NCI-H510A treated with DMSO at 0.1 percent for 48 hours (cell line): ENCODE measurements at regions not wholly inside any gene's neighbourhood (a gene's known extent, or its start where the extent isn't known, plus 50 kb on each side); places are given as distances from the start of the nearest gene placed in this dataset.
A peak's percentile ranks its signal among the peaks of the same experiment; 100 is the strongest.
"Not testable (repeated sequence)": the region's sequence is repeated elsewhere in the genome, so short reads cannot be mapped to it uniquely, and the experiment has no call there.

Source experiments
- DNase-seq: peaks from one replicate; lab custom pipeline; 2025; lab: John Stamatoyannopoulos, UW

DNA sequence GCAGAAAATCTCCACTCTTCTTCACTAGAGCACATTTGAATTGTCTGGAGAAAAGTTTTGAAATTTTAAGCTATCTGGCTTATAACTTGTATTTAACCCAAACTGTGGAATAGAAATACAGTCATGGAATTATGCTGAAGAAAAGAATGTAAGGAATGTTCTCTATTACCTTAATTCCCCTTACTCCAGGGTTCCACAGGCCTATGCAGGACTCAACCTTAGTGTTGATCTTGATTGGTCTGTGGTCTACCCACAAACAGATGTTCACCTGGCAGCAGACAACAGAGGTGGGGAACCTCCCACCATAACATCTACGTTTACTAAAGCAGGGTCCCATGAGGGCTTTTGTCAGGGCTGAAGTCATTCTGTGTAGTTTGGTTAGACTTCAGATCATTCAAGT lies 189.3 kb upstream of the GPRIN3 start:
- DNase-seq: no peak

DNA sequence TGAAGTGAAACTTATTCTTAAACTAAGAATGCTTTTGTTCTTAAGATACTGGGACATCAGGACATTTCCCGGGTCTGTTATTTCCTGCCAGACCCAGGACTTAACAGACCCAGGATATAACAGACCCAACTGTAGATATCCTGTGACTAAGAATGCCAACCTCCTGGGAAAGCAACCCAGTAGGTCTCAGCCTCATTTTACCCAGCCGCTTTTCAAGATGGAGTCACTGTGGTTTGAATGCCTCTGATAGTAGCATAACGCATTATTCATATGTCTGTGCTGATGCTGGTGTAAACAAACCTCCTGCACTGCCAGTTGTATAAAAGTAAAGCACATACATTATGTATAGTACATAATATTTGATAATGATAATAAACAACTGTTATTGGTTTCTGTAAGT lies 185.8 kb upstream of the GPRIN3 start:
- DNase-seq: no peak

DNA sequence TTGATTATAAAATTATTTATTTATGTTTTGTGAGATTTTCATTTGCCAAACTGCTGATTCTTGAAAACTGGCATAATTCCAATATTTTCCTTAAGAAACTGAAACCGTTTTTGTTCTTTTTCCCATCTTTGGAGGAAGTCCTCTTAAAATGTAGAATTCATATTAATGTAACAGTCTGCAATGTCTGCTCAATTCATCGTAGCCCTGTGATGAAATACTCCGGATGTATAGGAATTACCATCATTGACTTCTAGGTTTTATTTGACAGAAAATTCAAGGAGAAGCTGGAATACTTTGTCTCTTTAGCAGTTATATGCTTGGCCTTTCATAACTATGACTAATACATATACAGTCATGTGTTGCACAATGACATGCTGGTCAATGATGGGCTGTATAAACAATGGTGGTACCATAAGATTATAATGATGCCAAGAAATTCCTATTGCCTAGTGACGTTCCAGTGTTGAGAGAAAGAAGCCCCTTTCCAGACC lies 185.0 kb upstream of the GPRIN3 start:
- DNase-seq: no peak

DNA sequence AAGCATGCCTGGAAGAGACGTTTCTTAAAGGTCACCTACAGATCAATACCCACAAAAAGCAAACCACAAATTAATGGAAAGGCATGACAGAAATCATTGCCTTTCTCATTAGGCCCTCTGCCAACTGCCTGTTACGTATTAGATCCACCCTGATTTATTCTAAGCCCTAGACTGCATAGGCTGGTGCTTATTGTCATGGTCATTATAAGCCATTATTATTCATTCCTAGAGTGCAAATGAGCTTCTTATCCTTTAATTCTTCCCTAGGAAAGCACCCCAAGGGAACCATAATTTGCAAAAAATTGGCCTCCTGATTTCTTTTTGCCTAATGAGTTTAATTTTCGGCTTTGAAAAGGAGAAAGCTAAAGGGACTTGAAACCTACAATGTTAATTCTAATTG lies 184.2 kb upstream of the GPRIN3 start:
- no peak for DNase-seq

DNA sequence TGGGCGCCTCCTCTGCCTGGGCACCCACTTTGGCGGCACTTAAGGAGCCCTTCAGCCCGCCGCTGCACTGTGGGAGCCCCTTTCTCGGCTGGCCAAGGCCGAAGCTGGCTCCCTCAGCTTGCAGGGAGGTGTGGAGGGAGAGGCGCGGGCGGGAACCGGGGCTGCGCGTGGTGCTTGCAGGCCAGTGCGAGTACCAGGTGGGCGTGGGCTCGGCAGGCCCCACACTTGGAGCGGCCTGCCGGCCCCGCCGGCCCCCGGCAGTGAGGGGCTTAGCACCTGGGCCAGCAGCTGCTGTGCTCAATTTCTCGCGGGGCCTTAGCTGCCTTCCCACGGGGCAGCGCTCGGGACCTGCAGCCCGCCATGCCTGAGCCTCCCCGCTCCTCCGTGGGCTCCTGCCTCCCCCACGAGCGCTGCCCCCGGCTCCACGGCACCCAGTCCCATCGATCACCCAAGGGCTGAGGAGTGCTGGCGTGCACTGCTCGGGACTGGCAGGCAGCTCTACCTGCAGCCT lies 182.4 kb upstream of the GPRIN3 start:
- DNase-seq: not testable (repeated sequence)

DNA sequence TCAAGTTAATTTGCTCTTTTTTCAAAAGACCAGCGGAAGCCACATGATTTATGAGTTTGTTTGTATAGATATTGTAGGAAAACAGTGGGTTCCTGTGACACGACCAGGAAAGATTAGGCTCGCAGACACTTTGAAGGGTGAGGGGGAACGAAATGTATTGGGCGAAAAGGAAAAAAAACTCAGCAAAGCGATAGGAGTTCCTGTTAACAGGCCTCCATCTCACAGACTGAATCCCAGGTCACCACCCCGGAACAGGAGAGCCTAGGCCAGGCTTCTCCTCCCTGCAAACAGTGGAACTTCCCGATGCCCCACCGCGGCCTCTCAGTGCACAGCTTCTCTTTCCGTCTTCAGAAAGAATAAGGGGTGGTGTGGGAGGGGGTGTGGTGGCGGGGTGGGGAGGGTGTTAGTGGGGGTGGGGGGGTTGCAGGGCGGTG lies 181.8 kb upstream of the GPRIN3 start:
- no peak for DNase-seq

DNA sequence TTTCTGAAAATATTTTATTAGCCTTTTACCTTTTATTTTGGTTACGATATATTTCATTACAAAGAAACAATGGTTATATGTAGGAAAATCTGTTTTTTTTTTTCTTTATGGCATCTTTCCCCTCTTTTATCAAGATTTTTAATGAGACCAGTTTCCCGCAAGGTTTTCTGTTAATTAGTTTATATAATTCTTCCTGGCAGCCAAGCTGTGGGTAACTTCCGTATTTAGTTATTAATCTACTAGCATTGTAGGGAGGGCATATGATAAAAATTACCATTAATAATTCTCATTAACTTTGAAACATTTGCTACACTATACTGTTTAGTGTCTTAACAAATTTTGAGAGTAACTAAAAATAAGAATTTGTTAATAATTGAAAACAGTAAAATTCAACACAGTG lies 181.1 kb upstream of the GPRIN3 start:
- no peak for DNase-seq

DNA sequence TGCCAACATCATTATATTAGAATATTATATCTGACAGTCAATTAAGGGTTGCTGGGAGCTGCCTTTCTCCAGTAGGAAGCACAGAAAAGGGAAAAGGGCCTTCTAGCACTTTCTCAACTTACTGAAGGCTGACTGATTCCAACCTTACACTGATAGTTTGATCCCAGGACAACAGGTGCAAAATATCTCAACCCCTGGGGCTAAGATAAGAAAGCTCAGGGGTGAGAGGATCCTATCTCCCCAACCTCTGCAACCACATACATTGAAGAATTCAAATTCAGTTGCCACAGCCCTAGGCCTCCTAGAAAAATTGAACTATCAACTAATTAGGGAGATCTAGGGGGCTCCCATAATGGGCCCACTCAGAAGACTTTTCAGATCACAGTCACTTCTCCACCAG lies 179.1 kb upstream of the GPRIN3 start:
- DNase-seq: no peak

DNA sequence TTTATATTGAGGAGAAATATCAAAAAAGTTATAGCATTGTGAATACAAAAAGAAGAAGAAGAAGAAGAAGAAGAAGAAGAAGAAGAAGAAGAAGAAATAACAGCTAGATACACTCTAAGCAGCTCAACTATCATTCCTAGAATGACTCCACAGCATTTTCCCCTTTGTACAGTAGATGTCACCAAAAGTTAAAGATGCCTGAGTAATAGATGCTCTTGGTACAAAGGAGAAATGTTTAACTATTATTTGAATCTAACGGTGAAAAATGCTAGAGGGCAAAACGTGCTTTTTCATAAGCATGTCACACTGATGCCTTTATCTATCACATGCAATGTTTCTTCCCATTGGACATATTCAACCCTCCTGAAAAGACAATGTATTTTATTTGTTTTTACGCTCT lies 178.4 kb upstream of the GPRIN3 start:
- DNase-seq: no peak

DNA sequence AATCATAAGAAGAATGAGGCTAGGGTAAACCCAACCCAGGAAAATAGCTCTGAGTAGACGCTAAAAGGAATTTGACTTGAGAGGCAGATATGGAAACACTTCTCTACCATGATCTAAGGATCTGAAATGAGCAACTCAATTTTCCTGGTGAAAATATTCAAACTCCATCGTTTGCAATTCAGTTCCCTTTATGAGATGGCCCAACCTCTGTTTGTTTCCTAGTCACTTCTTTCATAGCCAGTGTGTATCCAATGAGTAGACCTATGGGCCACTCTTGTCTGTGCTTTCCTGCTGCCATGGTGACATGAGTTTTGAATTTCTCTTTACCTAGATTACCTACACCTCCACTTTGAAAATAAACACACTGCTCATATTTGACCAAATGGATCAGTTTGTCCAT lies 176.2 kb upstream of the GPRIN3 start:
- no peak for DNase-seq

DNA sequence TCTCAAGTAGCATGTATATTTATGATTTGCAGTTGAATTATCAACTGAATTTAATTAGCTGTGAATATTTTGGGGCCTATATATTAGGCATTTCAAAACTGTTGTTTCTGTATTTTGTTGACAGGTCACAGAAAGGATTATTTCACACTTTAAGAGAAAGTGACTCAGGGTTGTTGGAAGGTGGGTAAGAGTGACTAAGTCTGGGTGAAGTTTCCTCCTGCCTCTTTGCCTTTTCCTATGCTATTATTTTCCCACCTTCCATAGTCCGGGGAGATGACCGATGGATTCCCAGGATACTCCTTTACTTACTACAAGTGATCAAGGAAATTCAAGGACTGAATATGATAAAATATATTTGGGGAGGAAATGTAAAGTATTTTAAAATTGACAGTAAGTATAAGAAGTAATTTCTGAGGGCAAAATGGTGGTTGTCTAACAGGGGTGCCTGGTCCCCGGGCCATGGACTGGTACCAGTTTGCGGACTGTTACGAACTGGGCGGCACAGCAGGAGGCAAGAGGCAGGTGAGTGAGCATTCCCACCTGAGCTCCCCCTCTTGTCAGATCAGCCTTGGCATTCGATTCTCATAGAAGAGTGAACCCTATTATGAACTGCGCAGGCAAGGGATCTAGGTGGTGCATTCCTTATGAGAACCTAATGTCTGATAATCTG lies 175.5 kb upstream of the GPRIN3 start:
- no peak for DNase-seq

DNA sequence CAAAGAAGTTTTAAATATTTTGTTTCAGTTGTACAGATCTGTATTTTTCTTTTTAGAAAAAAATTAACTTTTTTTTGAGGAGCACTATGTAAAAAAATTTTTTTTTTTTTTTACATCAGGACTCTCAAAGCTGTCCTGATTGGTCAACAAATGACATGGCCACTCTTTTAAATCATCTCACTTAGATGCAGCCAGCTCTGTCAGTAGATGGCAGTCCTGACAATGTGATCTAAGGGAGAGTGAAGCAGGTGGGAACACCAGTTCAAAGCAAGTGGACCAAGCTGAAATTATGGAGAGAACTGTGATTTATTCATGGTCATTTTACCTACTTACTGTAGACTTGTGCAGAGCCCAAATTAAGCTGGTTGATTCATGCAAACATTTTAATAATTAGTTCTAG lies 174.7 kb upstream of the GPRIN3 start:
- peak; percentile 3 for DNase-seq

DNA sequence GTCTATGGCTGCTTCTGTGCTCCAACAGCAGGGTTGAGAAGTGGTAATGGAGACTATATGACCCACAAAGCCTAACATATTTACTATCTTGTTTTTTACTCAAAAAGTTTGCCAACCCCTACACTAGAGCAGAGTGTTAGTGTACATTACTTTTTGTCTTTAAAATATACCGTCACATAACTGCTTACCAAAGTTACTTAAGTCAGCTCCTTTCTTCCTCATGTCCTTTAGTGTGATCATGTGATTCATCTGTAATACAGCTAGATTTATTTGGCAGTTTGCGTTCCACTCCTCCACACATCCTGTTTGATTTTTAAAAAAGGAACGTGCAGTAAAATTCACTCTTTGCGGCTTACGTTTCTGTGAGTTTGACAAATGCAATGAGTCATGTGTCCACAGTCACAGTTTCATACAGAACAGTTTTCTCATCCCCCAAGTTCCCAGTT lies 162.4 kb upstream of the GPRIN3 start:
- DNase-seq: no peak

DNA sequence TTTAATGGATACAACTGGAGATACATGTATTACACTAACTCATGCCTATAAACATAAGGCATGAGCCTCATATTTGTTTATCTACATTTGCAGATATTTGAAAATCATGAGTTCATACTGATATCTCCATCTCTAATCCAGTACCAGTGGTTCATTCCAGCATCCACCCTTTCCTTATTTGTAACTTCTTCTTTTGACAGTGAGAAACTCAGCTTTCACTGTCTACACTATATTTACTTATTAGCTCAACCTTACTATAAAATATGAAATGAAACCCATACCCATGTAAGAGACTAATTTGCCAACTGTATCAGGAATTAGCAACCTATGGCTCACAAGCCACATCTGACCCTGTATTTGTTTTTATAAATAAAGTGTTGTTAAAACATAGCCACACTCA lies 161.9 kb upstream of the GPRIN3 start:
- no peak for DNase-seq

DNA sequence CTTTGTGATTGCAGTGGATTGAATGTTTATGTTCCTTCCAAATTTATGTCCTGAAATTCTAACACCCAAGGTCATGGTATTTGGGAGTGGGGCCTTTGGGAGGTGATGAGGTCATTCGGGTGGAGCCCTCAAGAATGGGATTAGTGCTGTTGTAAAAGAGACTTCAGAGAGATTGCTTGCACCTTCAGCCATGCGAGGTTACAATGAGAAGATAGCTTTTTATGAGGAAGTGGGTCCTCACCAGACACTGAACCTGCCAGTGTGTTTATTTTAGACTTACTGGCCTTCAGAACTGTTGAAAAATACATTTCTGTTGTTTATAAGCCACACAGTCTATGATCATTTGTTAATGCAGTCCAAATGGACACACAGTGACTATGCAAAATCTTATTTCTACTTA lies 161.0 kb upstream of the GPRIN3 start:
- no peak for DNase-seq

DNA sequence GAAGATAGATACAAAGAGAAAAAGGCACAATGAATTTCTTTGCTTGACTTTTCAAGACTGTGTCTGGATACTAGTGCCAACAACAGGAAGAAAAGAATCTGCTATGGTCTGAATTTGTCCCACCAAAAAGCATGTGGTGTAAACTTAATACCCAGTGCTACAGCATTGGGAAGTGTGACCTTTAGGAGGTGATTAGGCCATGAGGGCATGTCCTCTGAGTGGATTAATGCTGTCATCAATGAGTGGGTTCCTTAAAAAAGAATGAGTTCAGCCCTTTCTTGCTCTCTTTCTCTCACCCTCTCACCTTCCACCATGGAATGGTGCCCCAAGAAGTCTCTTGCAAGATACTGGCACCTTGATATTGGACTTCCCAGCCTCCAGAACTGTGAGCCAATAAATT lies 155.7 kb upstream of the GPRIN3 start:
- DNase-seq: no peak

DNA sequence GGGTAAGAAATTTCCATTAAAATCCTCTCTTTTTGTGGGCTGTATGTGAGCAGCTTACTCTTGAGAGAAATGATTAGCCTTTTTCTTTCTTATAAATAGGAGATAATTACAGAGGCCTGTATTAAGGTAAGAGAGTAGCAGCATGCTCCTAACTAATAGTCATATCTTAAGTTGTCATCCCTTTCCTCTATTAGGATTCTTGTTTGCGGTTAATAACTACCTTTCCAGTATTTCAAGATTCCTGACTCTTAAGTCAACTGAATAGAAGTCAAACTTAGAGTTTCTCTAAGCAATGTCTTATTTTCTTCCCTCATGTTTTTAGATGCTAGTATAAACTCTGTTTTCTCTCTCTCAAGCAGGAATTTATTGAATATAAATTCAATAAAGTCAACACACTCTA lies 139.9 kb upstream of the GPRIN3 start:
- DNase-seq: no peak

DNA sequence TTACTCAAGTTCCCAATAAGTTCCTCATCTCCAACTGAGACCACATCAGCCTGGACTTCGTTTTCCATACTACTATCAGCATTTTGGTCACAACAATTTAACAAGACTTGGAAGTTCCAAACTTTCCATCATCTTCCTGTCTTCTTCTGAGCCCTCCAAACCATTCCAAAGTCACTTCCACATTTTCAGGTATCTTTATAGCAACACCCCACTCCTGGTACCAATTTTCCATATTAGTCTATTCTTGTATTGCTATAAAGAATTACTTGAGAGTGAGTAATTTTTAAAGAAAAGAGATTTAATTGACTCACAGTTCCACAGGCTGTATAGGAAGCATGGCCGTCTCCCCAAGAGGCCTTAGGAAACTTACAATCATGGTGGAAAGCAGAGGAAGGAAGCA lies 138.6 kb upstream of the GPRIN3 start:
- DNase-seq: no peak

DNA sequence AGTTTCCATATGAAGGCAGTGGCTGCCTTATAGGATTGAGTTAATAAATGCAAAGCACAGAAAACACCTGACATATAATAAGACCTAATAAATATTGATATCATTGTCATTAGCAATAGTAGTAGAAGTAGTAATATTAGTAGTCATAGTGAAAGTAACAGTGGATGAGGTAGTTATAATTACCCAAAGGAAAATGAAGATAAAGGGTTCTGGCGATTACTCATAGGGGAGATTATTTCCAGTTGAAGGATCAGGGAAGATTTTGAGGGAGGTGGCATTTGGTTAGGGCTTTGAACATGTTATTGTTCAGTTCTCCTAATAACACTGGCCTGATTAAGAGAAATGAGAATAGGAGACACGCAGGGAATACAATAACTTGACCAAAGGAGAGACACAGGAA lies 131.9 kb upstream of the GPRIN3 start:
- no peak for DNase-seq

DNA sequence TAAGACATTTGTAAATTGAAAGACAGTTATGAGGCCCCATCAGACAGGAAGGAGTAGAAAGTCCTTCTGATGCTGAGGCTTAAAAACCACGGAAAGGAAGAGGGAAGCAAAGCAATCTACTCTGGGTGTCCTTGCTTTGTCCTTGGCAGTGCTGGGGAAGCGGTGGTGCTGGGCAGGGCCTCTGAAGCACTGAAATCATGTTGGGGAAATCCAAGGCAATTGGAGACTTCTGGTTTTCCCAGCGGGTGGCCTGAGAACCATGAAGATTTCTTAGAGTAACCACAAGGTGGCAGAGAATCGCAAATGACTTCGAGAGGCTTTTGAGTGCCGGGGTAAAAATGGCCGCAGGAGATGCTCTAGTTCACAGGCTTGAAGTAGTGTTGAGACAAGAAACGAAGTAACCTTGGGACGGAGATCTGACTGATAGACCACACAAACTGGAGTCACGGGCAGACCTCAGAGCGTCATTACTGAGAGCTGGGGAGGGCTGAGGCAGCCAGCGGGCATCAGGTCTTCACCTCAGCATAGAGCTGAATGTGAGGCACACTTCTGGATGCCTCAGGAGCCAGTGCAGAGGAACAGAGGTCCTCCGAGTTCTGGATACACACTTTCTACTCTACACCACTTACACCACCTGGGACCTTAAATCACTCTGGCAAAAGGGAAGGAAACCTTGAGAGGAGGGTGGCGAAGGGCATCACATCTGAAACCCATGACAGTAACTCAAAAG lies 130.7 kb upstream of the GPRIN3 start:
- DNase-seq: peak; percentile 12

DNA sequence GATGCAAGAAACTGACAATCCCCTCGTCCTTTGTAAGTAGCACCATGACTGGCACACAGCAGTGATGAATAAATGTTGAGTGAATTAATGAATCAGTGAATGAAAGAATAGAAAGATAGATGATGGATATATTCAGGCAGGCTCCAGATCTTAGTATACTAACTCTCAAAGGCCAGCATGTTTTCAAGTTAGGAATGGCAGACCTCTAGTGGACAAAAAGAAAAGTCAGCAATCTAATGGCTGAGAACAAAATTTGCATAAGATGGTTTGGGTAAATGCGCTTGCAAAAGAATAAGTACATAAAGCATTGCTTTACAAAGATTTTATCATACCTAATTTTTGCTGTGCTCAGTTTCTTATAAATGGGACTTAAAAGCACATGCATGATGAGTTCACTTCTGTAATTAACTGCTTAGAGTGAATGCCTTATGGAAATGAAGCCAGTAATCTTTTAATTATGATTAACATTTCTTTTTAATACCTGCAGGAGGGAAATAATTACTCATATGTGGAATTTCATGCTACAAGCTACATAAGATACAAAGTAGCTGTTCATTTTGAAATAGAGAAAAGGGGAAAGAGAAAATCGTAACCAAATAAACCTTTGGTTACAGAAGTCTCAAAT lies 126.9 kb upstream of the GPRIN3 start:
- peak; percentile 70 for DNase-seq

DNA sequence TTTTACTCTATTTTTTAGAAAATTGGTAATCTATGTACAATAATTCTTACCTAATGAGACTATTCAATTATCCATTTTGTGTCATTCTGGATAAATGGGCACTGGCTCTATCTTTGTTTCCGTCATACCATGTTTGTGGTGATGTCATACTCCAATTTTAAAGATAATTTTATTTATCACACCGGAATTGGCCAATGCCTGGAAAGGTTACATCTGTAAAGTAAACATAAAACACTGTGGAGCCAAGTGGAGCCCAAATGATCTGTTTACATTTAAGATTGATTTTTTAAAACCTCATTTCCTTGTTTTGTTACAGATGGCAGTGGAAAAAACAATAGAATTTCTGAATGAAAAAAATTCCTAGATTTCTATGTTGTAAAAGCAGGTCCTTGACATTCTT lies 120.2 kb upstream of the GPRIN3 start:
- DNase-seq: peak; percentile 20

DNA sequence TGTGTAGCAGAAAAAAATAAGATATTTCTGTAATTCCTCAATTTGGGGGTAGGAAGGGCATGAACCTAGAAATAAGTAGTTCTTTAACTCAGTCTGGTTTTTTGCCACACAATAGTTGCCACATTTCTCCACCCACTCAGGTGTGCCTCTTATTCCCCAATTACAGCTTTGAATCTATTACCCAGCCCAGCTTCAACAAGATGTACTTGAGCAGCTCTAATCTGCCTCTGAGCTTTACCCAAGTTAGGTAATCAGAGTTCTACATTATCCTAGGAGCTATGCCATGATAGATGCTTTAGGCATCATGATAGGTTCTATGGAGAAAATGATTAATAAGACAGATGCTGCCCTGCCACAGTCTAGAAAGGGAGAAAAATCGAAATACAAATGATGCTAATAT lies 117.4 kb upstream of the GPRIN3 start:
- DNase-seq: no peak
